ENCODE measurements at regions not wholly inside any gene's neighbourhood (a gene's known extent, or its start where the extent isn't known, plus 50 kb on each side); places are given as distances from the start of the nearest gene placed in this dataset.

GRCh38 chr2:20145497-20146193 lies 79.3 kb downstream of the SDC1 start:
- TF ChIP-seq EP300 (IDR thresholded peaks at IDR 0.05; ENCODE audit: low read length) (no peak), ARID2 (IDR thresholded peaks at IDR 0.05) (no peak), TRIM28 (IDR thresholded peaks at IDR 0.05) (no peak), NBN (IDR thresholded peaks at IDR 0.05; ENCODE audit: low read depth) (no peak), CTCF (IDR thresholded peaks at IDR 0.05 in 2 of 3, conservative IDR thresholded peaks at IDR 0.05 in 1 of 3; ENCODE audit: insufficient read depth in 2 of 3, low read depth in 1 of 3, low read length in 3 of 3) (no peak), STAG1 (CRISPR knock-in tag; IDR thresholded peaks at IDR 0.05; ENCODE audit: borderline replicate concordance) (0 out of 2 replicates have a peak, but pooled peaks have one; percentile 30)
- TF ChIP-seq, protein P1, sequence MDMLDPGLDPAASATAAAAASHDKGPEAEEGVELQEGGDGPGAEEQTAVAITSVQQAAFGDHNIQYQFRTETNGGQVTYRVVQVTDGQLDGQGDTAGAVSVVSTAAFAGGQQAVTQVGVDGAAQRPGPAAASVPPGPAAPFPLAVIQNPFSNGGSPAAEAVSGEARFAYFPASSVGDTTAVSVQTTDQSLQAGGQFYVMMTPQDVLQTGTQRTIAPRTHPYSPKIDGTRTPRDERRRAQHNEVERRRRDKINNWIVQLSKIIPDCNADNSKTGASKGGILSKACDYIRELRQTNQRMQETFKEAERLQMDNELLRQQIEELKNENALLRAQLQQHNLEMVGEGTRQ (CRISPR knock-in tag; IDR thresholded peaks at IDR 0.05) = no peak
- TF ChIP-seq, protein P2, sequence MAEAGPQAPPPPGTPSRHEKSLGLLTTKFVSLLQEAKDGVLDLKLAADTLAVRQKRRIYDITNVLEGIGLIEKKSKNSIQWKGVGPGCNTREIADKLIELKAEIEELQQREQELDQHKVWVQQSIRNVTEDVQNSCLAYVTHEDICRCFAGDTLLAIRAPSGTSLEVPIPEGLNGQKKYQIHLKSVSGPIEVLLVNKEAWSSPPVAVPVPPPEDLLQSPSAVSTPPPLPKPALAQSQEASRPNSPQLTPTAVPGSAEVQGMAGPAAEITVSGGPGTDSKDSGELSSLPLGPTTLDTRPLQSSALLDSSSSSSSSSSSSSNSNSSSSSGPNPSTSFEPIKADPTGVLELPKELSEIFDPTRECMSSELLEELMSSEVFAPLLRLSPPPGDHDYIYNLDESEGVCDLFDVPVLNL (CRISPR knock-in tag; IDR thresholded peaks at IDR 0.05; ENCODE audit: low read depth) = no peak
- TF ChIP-seq, protein P3, sequence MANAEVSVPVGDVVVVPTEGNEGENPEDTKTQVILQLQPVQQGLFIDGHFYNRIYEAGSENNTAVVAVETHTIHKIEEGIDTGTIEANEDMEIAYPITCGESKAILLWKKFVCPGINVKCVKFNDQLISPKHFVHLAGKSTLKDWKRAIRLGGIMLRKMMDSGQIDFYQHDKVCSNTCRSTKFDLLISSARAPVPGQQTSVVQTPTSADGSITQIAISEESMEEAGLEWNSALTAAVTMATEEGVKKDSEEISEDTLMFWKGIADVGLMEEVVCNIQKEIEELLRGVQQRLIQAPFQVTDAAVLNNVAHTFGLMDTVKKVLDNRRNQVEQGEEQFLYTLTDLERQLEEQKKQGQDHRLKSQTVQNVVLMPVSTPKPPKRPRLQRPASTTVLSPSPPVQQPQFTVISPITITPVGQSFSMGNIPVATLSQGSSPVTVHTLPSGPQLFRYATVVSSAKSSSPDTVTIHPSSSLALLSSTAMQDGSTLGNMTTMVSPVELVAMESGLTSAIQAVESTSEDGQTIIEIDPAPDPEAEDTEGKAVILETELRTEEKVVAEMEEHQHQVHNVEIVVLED (CRISPR knock-in tag; IDR thresholded peaks at IDR 0.05) = no peak
- TF ChIP-seq, protein P4, sequence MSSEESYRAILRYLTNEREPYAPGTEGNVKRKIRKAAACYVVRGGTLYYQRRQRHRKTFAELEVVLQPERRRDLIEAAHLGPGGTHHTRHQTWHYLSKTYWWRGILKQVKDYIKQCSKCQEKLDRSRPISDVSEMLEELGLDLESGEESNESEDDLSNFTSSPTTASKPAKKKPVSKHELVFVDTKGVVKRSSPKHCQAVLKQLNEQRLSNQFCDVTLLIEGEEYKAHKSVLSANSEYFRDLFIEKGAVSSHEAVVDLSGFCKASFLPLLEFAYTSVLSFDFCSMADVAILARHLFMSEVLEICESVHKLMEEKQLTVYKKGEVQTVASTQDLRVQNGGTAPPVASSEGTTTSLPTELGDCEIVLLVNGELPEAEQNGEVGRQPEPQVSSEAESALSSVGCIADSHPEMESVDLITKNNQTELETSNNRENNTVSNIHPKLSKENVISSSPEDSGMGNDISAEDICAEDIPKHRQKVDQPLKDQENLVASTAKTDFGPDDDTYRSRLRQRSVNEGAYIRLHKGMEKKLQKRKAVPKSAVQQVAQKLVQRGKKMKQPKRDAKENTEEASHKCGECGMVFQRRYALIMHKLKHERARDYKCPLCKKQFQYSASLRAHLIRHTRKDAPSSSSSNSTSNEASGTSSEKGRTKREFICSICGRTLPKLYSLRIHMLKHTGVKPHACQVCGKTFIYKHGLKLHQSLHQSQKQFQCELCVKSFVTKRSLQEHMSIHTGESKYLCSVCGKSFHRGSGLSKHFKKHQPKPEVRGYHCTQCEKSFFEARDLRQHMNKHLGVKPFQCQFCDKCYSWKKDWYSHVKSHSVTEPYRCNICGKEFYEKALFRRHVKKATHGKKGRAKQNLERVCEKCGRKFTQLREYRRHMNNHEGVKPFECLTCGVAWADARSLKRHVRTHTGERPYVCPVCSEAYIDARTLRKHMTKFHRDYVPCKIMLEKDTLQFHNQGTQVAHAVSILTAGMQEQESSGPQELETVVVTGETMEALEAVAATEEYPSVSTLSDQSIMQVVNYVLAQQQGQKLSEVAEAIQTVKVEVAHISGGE (CRISPR knock-in tag; IDR thresholded peaks at IDR 0.05) = no peak

All from K562 (cell line).